GM23338 (cell line): ENCODE measurements at regions not wholly inside any gene's neighbourhood (a gene's known extent, or its start where the extent isn't known, plus 50 kb on each side); places are given as distances from the start of the nearest gene placed in this dataset.

Experiments
- ATAC-seq: fragments of 200-7000 bp; cut with Tn5 transposase; 3 replicates; pipeline ENCODE4 v1.9.1; 2020
- DNase-seq: peaks from one replicate; pipeline ENCODE4 v3.0.0-alpha.2; 2015; ENCODE audit warnings: low spot score
- H2AFZ ChIP-seq: fragments of 200-600 bp; sonication (generic); 2 replicates; pipeline ENCODE4 v1.8.0; 2016; ENCODE audit warnings: antibody characterized with exemption, mild to moderate bottlenecking, moderate library complexity
- H3F3A ChIP-seq: fragments of 200-600 bp; sonication (generic); replicated peaks from 2 replicates; pipeline ENCODE4 v1.8.0; 2017; ENCODE audit warnings: antibody characterized with exemption, mixed run types, low read depth
- H3K27ac ChIP-seq: fragments of 200-600 bp; sonication (generic); 2 replicates; pipeline ENCODE4 v1.6.1; 2016; ENCODE audit warnings: low read depth
- H3K27me3 ChIP-seq: fragments of 200-600 bp; sonication (generic); 2 replicates; pipeline ENCODE4 v1.8.0; 2016; ENCODE audit warnings: mild to moderate bottlenecking, mixed run types, moderate library complexity; ENCODE audit not compliant: insufficient read depth
- H3K36me3 ChIP-seq: fragments of 200-600 bp; sonication (generic); 2 replicates; pipeline ENCODE4 v1.8.0; 2016; ENCODE audit warnings: mild to moderate bottlenecking; ENCODE audit not compliant: insufficient read depth
- H3K4me1 ChIP-seq: fragments of 200-600 bp; sonication (generic); 2 replicates; pipeline ENCODE4 v1.8.0; 2016; ENCODE audit warnings: mild to moderate bottlenecking, moderate library complexity; ENCODE audit not compliant: insufficient read depth
- H3K4me2 ChIP-seq: fragments of 200-600 bp; sonication (generic); 2 replicates; pipeline ENCODE4 v1.7.1; 2017; ENCODE audit warnings: mixed run types
- H3K4me3 ChIP-seq: fragments of 200-600 bp; sonication (generic); 2 replicates; pipeline ENCODE4 v1.6.1; 2016; ENCODE audit warnings: mixed run types
- H3K79me2 ChIP-seq: fragments of 200-600 bp; sonication (generic); replicated peaks from 2 replicates; pipeline ENCODE4 v1.8.0; 2017; ENCODE audit warnings: mild to moderate bottlenecking; ENCODE audit not compliant: insufficient read depth
- H3K9me2 ChIP-seq: fragments of 200-600 bp; sonication (generic); 2 replicates; pipeline ENCODE4 v1.8.0; 2017; ENCODE audit not compliant: insufficient read depth
- H4K20me1 ChIP-seq: fragments of 200-600 bp; sonication (generic); replicated peaks from 2 replicates; pipeline ENCODE4 v1.8.0; 2017; ENCODE audit warnings: mild to moderate bottlenecking; ENCODE audit not compliant: insufficient read depth
- H3K27ac Mint-ChIP-seq: 2 replicates; pipeline ENCODE4 v1.8.0; 2020; ENCODE audit warnings: inconsistent platforms, mild to moderate bottlenecking, moderate library complexity, mixed read lengths
- H3K27me3 Mint-ChIP-seq: 3 replicates; pipeline ENCODE4 v1.8.0; 2022; ENCODE audit warnings: low read depth, mild to moderate bottlenecking, moderate library complexity, mixed read lengths, inconsistent platforms; ENCODE audit not compliant: insufficient read depth, poor library complexity
- H3K36me3 Mint-ChIP-seq: 3 replicates; pipeline ENCODE4 v1.8.0; 2021; ENCODE audit warnings: low read depth, mild to moderate bottlenecking, inconsistent platforms, moderate library complexity, mixed read lengths
- H3K4me1 Mint-ChIP-seq: 3 replicates; pipeline ENCODE4 v1.8.0; 2020; ENCODE audit warnings: mild to moderate bottlenecking, inconsistent platforms, mixed read lengths
- H3K4me3 Mint-ChIP-seq: 3 replicates; pipeline ENCODE4 v1.8.0; 2021; ENCODE audit warnings: moderate library complexity, mild to moderate bottlenecking, inconsistent platforms, mixed read lengths
- H3K9me3 Mint-ChIP-seq: 3 replicates; pipeline ENCODE4 v1.8.0; 2020; ENCODE audit warnings: moderate library complexity, mild to moderate bottlenecking, inconsistent platforms, mixed read lengths
- CREB1 ChIP-seq: fragments of 250-450 bp; sonication (Bioruptor Pico); IDR thresholded peaks from 2 replicates; pipeline ENCODE4 v1.5.0; 2020; ENCODE audit warnings: low read depth, mild to moderate bottlenecking, moderate library complexity
- CTCF ChIP-seq, 2 experiments: fragments of 200-600 bp in 1 of 2; sonication (generic) in 1 of 2; conservative IDR thresholded peaks; 2 replicates each; pipeline versions ENCODE4 v1.5.1 to v1.6.1; 2016 to 2017; ENCODE audit warnings: antibody characterized with exemption in 2 of 2, low read depth in 2 of 2, mild to moderate bottlenecking in 2 of 2, moderate library complexity in 1 of 2
- EZH2phosphoT487 ChIP-seq: fragments of 200-600 bp; sonication (generic); IDR thresholded peaks from one replicate; pipeline ENCODE4 v1.8.1; 2018; ENCODE audit warnings: antibody characterized with exemption; ENCODE audit not compliant: unreplicated experiment
- NANOG ChIP-seq: IDR thresholded peaks from 2 replicates; pipeline ENCODE4 v1.6.1; 2016; ENCODE audit warnings: antibody characterized with exemption, borderline replicate concordance
- REST ChIP-seq: IDR thresholded peaks from one replicate; pipeline ENCODE4 v1.6.1; 2018; ENCODE audit warnings: antibody characterized with exemption; ENCODE audit not compliant: unreplicated experiment
- STAT1 ChIP-seq: IDR thresholded peaks from one replicate; pipeline ENCODE4 v1.6.1; 2016; ENCODE audit warnings: antibody characterized with exemption; ENCODE audit not compliant: unreplicated experiment
- ZNF114 ChIP-seq: fragments of 250-450 bp; sonication (Bioruptor Pico); IDR thresholded peaks from 2 replicates; pipeline ENCODE4 v1.5.0; 2020; ENCODE audit warnings: mild to moderate bottlenecking, moderate library complexity
- TF ChIP-seq, protein P1 (sequence below): fragments of 250-450 bp; sonication (Bioruptor Pico); IDR thresholded peaks from 2 replicates; pipeline ENCODE4 v1.5.0; 2020; ENCODE audit warnings: mild to moderate bottlenecking, moderate library complexity

DNA sequence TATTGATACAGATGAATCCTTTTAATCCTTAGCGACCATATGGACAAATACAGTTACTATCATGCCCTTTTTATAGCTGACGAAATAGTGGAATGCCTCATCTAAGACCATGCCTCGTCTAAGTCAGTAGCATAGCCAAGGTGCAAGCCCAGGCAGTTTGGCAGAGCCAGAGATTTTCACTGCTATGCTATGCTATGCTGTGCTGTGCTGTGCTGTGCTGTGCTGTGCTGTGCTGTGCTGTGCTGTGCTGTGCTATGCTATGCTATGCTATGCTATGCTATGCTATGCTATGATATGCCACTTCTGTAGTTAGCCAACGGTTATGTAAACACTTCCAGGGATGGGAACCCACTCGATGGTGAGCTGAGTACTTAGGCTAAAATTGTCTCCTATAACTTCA, 91.6 kb upstream of the MAP4K3 start (continued):
- TF ChIP-seq, protein P1, sequence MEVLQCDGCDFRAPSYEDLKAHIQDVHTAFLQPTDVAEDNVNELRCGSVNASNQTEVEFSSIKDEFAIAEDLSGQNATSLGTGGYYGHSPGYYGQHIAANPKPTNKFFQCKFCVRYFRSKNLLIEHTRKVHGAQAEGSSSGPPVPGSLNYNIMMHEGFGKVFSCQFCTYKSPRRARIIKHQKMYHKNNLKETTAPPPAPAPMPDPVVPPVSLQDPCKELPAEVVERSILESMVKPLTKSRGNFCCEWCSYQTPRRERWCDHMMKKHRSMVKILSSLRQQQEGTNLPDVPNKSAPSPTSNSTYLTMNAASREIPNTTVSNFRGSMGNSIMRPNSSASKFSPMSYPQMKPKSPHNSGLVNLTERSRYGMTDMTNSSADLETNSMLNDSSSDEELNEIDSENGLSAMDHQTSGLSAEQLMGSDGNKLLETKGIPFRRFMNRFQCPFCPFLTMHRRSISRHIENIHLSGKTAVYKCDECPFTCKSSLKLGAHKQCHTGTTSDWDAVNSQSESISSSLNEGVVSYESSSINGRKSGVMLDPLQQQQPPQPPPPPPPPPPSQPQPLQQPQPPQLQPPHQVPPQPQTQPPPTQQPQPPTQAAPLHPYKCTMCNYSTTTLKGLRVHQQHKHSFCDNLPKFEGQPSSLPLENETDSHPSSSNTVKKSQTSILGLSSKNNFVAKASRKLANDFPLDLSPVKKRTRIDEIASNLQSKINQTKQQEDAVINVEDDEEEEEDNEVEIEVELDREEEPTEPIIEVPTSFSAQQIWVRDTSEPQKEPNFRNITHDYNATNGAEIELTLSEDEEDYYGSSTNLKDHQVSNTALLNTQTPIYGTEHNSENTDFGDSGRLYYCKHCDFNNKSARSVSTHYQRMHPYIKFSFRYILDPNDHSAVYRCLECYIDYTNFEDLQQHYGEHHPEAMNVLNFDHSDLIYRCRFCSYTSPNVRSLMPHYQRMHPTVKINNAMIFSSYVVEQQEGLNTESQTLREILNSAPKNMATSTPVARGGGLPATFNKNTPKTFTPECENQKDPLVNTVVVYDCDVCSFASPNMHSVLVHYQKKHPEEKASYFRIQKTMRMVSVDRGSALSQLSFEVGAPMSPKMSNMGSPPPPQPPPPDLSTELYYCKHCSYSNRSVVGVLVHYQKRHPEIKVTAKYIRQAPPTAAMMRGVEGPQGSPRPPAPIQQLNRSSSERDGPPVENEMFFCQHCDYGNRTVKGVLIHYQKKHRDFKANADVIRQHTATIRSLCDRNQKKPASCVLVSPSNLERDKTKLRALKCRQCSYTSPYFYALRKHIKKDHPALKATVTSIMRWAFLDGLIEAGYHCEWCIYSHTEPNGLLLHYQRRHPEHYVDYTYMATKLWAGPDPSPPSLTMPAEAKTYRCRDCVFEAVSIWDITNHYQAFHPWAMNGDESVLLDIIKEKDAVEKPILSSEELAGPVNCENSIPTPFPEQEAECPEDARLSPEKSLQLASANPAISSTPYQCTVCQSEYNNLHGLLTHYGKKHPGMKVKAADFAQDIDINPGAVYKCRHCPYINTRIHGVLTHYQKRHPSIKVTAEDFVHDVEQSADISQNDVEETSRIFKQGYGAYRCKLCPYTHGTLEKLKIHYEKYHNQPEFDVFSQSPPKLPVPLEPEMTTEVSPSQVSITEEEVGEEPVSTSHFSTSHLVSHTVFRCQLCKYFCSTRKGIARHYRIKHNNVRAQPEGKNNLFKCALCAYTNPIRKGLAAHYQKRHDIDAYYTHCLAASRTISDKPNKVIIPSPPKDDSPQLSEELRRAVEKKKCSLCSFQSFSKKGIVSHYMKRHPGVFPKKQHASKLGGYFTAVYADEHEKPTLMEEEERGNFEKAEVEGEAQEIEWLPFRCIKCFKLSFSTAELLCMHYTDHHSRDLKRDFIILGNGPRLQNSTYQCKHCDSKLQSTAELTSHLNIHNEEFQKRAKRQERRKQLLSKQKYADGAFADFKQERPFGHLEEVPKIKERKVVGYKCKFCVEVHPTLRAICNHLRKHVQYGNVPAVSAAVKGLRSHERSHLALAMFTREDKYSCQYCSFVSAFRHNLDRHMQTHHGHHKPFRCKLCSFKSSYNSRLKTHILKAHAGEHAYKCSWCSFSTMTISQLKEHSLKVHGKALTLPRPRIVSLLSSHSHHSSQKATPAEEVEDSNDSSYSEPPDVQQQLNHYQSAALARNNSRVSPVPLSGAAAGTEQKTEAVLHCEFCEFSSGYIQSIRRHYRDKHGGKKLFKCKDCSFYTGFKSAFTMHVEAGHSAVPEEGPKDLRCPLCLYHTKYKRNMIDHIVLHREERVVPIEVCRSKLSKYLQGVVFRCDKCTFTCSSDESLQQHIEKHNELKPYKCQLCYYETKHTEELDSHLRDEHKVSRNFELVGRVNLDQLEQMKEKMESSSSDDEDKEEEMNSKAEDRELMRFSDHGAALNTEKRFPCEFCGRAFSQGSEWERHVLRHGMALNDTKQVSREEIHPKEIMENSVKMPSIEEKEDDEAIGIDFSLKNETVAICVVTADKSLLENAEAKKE (CRISPR knock-in tag) = no peak
- TF ChIP-seq NANOG (no peak), ZNF114 (CRISPR knock-in tag) (no peak), EZH2phosphoT487 (no peak), CREB1 (CRISPR knock-in tag) (no peak), STAT1 (no peak)

- H3K27ac ChIP-seq = no peak overlapping the region
- no peaks in the 10 kb centered on the region for H4K20me1 ChIP-seq
- Mint-ChIP-seq H3K4me3 (no peak overlapping the region), H3K4me1 (peaks cover 7% of the 10 kb centered on the region; the same call in 2 of the 3 replicates), H3K27me3 (peaks cover 2% of the 10 kb centered on the region), H3K9me3 (peaks cover 7% of the 10 kb centered on the region; the same call in 2 of the 3 replicates), H3K36me3 (peaks cover 3% of the 10 kb centered on the region; the same call in 1 of the 3 replicates), H3K27ac (no peak overlapping the region)
- H3K4me1 ChIP-seq = peaks cover 20% of the 10 kb centered on the region
- H3K27me3 ChIP-seq = no peaks in the 10 kb centered on the region
- H3F3A ChIP-seq = no peaks in the 10 kb centered on the region
- H3K9me2 ChIP-seq = peaks cover 4% of the 10 kb centered on the region; the same call in 1 of the 2 replicates
- no peak for ATAC-seq
- H3K36me3 ChIP-seq = no peaks in the 10 kb centered on the region
- H3K4me3 ChIP-seq = no peak overlapping the region
- H2AFZ ChIP-seq = no peak overlapping the region
- no peak for DNase-seq
- H3K4me2 ChIP-seq = no peak overlapping the region
- no peaks in the 10 kb centered on the region for H3K79me2 ChIP-seq
- no peak for TF ChIP-seq REST
- TF ChIP-seq CTCF (conservative IDR thresholded peaks at IDR 0.05; ENCODE audit: low read depth in 2 of 2) = no peak
Measured at GRCh38 chr2:39529836-39530235, 92.8 kb upstream of the MAP4K3 start.
